ENCODE measurements at regions not wholly inside any gene's neighbourhood (a gene's known extent, or its start where the extent isn't known, plus 50 kb on each side); places are given as distances from the start of the nearest gene placed in this dataset.

DNA sequence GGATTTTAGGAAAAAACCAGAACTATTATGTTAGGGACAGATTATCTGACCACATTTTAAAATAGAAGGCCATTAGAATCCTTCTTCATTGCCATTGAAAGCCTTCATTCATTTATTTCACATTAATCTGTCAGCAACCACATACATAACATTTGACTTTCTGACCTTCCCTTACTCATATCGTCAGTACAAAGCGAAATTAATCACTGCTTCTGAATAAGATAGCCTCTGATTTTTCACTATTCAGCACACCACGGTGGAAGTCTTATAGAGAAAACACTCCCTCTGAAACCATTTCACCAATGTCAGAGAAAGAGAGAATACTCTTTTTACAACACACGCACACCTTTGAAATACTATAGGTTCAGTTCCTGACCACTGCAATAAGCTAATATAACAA is 442.5 kb upstream of the ID4 start:
- TF ChIP-seq NKRF (conservative IDR thresholded peaks at IDR 0.05) = no peak
- no peak for TF ChIP-seq JUNB (IDR thresholded peaks at IDR 0.05)
- no peak for TF ChIP-seq RAD21 (IDR thresholded peaks at IDR 0.05; ENCODE audit: insufficient read depth, low read depth, low read length)
- TF ChIP-seq HDGF (IDR thresholded peaks at IDR 0.05) = no peak
- no peak for TF ChIP-seq CREM (IDR thresholded peaks at IDR 0.05; ENCODE audit: low read depth)
- TF ChIP-seq SREBF2 (IDR thresholded peaks at IDR 0.05; ENCODE audit: low read length) = no peak
- no peak for TF ChIP-seq FOS (IDR thresholded peaks at IDR 0.05; ENCODE audit: borderline replicate concordance, extremely low read depth, insufficient read length)
- TF ChIP-seq MYC (IDR thresholded peaks at IDR 0.05; ENCODE audit: insufficient read depth, insufficient read length, insufficient replicate concordance, low read length, severe bottlenecking) = no peak
- TF ChIP-seq PML (IDR thresholded peaks at IDR 0.05; ENCODE audit: low read length) = no peak
- no peak for TF ChIP-seq NFIC (IDR thresholded peaks at IDR 0.05; ENCODE audit: low read depth, low read length)
- TF ChIP-seq ZNF24 (IDR thresholded peaks at IDR 0.05) = no peak
- TF ChIP-seq TARDBP (IDR thresholded peaks at IDR 0.05; ENCODE audit: borderline replicate concordance) = no peak
- TF ChIP-seq, protein P1, sequence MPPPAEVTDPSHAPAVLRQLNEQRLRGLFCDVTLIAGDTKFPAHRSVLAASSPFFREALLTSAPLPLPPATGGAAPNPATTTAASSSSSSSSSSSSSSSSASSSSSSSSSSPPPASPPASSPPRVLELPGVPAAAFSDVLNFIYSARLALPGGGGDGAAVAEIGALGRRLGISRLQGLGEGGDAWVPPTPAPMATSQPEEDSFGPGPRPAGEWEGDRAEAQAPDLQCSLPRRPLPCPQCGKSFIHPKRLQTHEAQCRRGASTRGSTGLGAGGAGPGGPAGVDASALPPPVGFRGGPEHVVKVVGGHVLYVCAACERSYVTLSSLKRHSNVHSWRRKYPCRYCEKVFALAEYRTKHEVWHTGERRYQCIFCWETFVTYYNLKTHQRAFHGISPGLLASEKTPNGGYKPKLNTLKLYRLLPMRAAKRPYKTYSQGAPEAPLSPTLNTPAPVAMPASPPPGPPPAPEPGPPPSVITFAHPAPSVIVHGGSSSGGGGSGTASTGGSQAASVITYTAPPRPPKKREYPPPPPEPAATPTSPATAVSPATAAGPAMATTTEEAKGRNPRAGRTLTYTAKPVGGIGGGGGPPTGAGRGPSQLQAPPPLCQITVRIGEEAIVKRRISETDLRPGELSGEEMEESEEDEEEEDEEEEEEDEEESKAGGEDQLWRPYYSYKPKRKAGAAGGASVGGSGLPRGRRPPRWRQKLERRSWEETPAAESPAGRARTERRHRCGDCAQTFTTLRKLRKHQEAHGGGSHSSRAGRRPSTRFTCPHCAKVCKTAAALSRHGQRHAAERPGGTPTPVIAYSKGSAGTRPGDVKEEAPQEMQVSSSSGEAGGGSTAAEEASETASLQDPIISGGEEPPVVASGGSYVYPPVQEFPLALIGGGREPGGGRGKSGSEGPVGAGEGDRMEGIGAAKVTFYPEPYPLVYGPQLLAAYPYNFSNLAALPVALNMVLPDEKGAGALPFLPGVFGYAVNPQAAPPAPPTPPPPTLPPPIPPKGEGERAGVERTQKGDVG (CRISPR knock-in tag; IDR thresholded peaks at IDR 0.05) = no peak
- TF ChIP-seq RB1 (IDR thresholded peaks at IDR 0.05; ENCODE audit: borderline replicate concordance) = no peak

More for the DNA sequence above, 442.5 kb upstream of the ID4 start:
- WGBS (ENCODE audit: insufficient coverage, insufficient replicate concordance, low lambda C conversion rate, missing lambda C conversion rate) = 62% methylated on average over 4 of the region's 4 CpGs
- BruUV-seq (replicated peaks) = no TSS peak
- Histone ChIP-seq H2AFZ (ENCODE audit: control insufficient read depth, low read depth, low read length) (no peak overlapping the region), H3K27me3 (replicated peaks in 1 of 2; ENCODE audit: control insufficient read depth in 2 of 2, insufficient read depth in 2 of 2, low read length in 1 of 2) (no peaks in the 10 kb centered on the region), H4K20me1 (ENCODE audit: control insufficient read depth, insufficient read depth) (no peaks in the 10 kb centered on the region), H3K4me3 (no peak overlapping the region), H3K4me1 (ENCODE audit: control insufficient read depth, insufficient read depth, low read length) (no peaks in the 10 kb centered on the region), H3K9ac (ENCODE audit: control insufficient read depth, insufficient read depth, low read length) (no peak overlapping the region), H3K9me3 (replicated peaks; ENCODE audit: control insufficient read depth, insufficient read depth, low read length) (no peaks in the 10 kb centered on the region), H3K27ac (ENCODE audit: control insufficient read depth, insufficient read depth) (no peak overlapping the region), H3K4me2 (ENCODE audit: control insufficient read depth, insufficient read depth) (no peak overlapping the region), H3K79me2 (ENCODE audit: control insufficient read depth, insufficient read depth, low read length) (no peaks in the 10 kb centered on the region), H3K36me3 (ENCODE audit: control insufficient read depth in 2 of 2, insufficient read depth in 2 of 2, low read length in 1 of 2) (no peaks in the 10 kb centered on the region)
- in situ Hi-C loops (cut with MboI) (no loop called here), intact Hi-C loops (cut with micrococcal nuclease; ENCODE audit: unreplicated experiment) (no loop called here)
- ChIA-PET POLR2A (no interaction called here), SMC1A (ENCODE audit: uncharacterized antibody, unreplicated experiment) (no interaction called here), CTCF (no interaction called here), RAD21 (ENCODE audit: unreplicated experiment) (no interaction called here)
- ATAC-seq (no peak), FAIRE-seq (no peak), DNase-seq (ENCODE audit: low read depth, low spot score) (no peak)

All from GM12878 (cell line).